C4-2B (cell line): ENCODE measurements at regions not wholly inside any gene's neighbourhood (a gene's known extent, or its start where the extent isn't known, plus 50 kb on each side); places are given as distances from the start of the nearest gene placed in this dataset.

ENCODE experiments used
- H3K27ac ChIP-seq: fragments of 450-650 bp; 2 replicates; pipeline ENCODE4 v1.5.1; 2017
- CTCF ChIP-seq: fragments of 450-650 bp; conservative IDR thresholded peaks from 2 replicates; pipeline ENCODE4 v1.5.1; 2017; ENCODE audit warnings: mild to moderate bottlenecking
- ZFX ChIP-seq: fragments of 450-650 bp; IDR thresholded peaks from 2 replicates; pipeline ENCODE4 v1.6.1; 2017

GRCh38 chr2:18325118-18325517, 235.3 kb downstream of the RDH14 start:
- TF ChIP-seq ZFX (no peak), CTCF (no peak)
- no peak overlapping the region for H3K27ac ChIP-seq

- TF ChIP-seq CTCF (no peak), ZFX (no peak)
- no peak overlapping the region for H3K27ac ChIP-seq
Measured at GRCh38 chr2:18319987-18320386, 240.5 kb downstream of the RDH14 start.

GRCh38 chr2:18317017-18317416, 243.4 kb downstream of the RDH14 start:
- no peak overlapping the region for H3K27ac ChIP-seq
- no peak for TF ChIP-seq ZFX
- TF ChIP-seq CTCF, result no peak

DNA sequence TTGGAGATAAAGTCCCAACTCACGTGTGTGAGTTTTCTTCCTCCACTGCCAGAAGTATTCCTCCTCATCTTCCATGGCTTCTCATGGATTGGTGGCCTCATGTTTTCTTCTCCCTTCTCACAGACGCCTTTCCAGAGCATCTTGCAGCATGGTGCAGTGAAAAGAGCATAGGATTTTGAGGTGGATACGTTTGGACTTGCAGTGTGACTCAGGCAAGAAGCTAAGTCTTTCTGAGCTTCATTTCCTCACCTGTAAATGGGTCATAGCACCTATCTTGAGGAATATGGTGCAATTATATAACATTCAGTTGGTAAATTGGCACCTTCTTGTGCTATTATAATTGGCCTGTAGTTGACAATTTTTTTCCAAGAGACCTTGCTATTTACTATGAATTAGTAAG, 247.6 kb downstream of the RDH14 start:
- no peak overlapping the region; the same call in 1 of the 2 replicates for H3K27ac ChIP-seq
- no peak for TF ChIP-seq ZFX
- TF ChIP-seq CTCF, result no peak

- TF ChIP-seq ZFX (no peak), CTCF (no peak)
- H3K27ac ChIP-seq, result peak overlapping the region; percentile 48; the same call in 1 of the 2 replicates
Measured at GRCh38 chr2:18311420-18312195, 248.8 kb downstream of the RDH14 start.

GRCh38 chr2:18309627-18310026, 250.8 kb downstream of the RDH14 start:
- TF ChIP-seq CTCF (no peak), ZFX (no peak)
- no peak overlapping the region for H3K27ac ChIP-seq

DNA sequence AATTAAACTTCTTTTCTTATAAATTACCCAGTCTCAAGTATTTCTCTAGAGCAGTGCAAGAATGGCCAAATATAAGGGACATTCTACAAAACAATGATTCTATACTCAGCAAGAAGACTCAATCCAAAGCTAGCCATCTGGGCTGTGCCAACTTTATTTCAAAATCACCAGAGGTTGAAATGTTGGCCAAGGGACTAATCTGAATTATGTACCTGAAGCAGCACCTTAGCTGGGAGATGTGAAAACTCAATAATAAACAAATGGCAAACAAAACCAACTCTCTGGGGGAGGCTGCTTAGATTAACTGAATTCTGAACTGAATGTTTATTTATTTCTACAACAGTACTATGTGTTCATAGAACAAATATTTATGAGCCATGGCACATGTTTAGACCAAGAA, 251.3 kb downstream of the RDH14 start:
- TF ChIP-seq ZFX (no peak), CTCF (no peak)
- no peak overlapping the region for H3K27ac ChIP-seq
